Lower leg skin (tissue), 3 donors: ENCODE measurements at regions not wholly inside any gene's neighbourhood (a gene's known extent, or its start where the extent isn't known, plus 50 kb on each side); places are given as distances from the start of the nearest gene placed in this dataset.

ENCODE experiments used
- CTCF ChIP-seq, 3 donors: fragments of 450-650 bp; IDR thresholded peaks; one replicate each; pipeline ENCODE4 v1.5.1; 2016; ENCODE audit warnings: antibody characterized with exemption in 3 of 3, mild to moderate bottlenecking in 3 of 3, moderate library complexity in 2 of 3
- POLR2A ChIP-seq, 2 donors: fragments of 450-650 bp; IDR thresholded peaks; one replicate each; pipeline ENCODE4 v1.6.1; 2016 to 2017; ENCODE audit warnings: antibody characterized with exemption in 2 of 2, mild to moderate bottlenecking in 1 of 2, moderate library complexity in 1 of 2

GRCh38 chr3:104554425-104554824 lies 812.3 kb upstream of the ALCAM start:
- TF ChIP-seq CTCF (IDR thresholded peaks at IDR 0.05) (no peak), POLR2A (IDR thresholded peaks at IDR 0.05) (no peak)
